Activated naive CD8-positive, alpha-beta T cell (primary cell): ENCODE measurements at regions not wholly inside any gene's neighbourhood (a gene's known extent, or its start where the extent isn't known, plus 50 kb on each side); places are given as distances from the start of the nearest gene placed in this dataset.

ENCODE experiments used
- H3K27ac Mint-ChIP-seq: one replicate; pipeline ENCODE4 v1.8.0; 2021; ENCODE audit warnings: mixed read lengths
- H3K27me3 Mint-ChIP-seq: one replicate; pipeline ENCODE4 v1.8.0; 2021; ENCODE audit warnings: mixed read lengths
- H3K36me3 Mint-ChIP-seq: one replicate; pipeline ENCODE4 v1.8.0; 2021; ENCODE audit warnings: mixed read lengths
- H3K4me1 Mint-ChIP-seq: one replicate; pipeline ENCODE4 v1.8.0; 2021; ENCODE audit warnings: low read depth, mixed read lengths
- H3K4me3 Mint-ChIP-seq: one replicate; pipeline ENCODE4 v1.8.0; 2021; ENCODE audit warnings: mild to moderate bottlenecking, mixed read lengths
- H3K9me3 Mint-ChIP-seq: one replicate; pipeline ENCODE4 v1.8.0; 2021; ENCODE audit warnings: low read depth, mixed read lengths

GRCh38 chr18:38453880-38454279 is 888.3 kb upstream of the CELF4 start:
- no peaks in the 10 kb centered on the region for H3K4me1 Mint-ChIP-seq
- no peak overlapping the region for H3K27ac Mint-ChIP-seq
- H3K9me3 Mint-ChIP-seq = no peaks in the 10 kb centered on the region
- no peaks in the 10 kb centered on the region for H3K27me3 Mint-ChIP-seq
- no peaks in the 10 kb centered on the region for H3K36me3 Mint-ChIP-seq
- H3K4me3 Mint-ChIP-seq = no peak overlapping the region

GRCh38 chr18:38450876-38451275 is 885.3 kb upstream of the CELF4 start:
- no peaks in the 10 kb centered on the region for H3K36me3 Mint-ChIP-seq
- H3K27ac Mint-ChIP-seq = no peak overlapping the region
- H3K4me3 Mint-ChIP-seq = no peak overlapping the region
- H3K4me1 Mint-ChIP-seq = no peaks in the 10 kb centered on the region
- no peaks in the 10 kb centered on the region for H3K27me3 Mint-ChIP-seq
- H3K9me3 Mint-ChIP-seq = no peaks in the 10 kb centered on the region

- Mint-ChIP-seq H3K36me3 (no peaks in the 10 kb centered on the region), H3K9me3 (no peaks in the 10 kb centered on the region), H3K27me3 (no peaks in the 10 kb centered on the region), H3K4me3 (no peak overlapping the region), H3K4me1 (no peaks in the 10 kb centered on the region), H3K27ac (no peak overlapping the region)
Measured at GRCh38 chr18:38445804-38446145, 880.2 kb upstream of the CELF4 start.

GRCh38 chr18:38444971-38445803 is 879.6 kb upstream of the CELF4 start:
- no peaks in the 10 kb centered on the region for H3K4me1 Mint-ChIP-seq
- H3K9me3 Mint-ChIP-seq = no peaks in the 10 kb centered on the region
- H3K27ac Mint-ChIP-seq = no peak overlapping the region
- no peak overlapping the region for H3K4me3 Mint-ChIP-seq
- H3K27me3 Mint-ChIP-seq = no peaks in the 10 kb centered on the region
- no peaks in the 10 kb centered on the region for H3K36me3 Mint-ChIP-seq

GRCh38 chr18:38427736-38428135 is 862.1 kb upstream of the CELF4 start:
- H3K4me1 Mint-ChIP-seq = no peaks in the 10 kb centered on the region
- H3K9me3 Mint-ChIP-seq = no peaks in the 10 kb centered on the region
- H3K4me3 Mint-ChIP-seq = no peak overlapping the region
- no peak overlapping the region for H3K27ac Mint-ChIP-seq
- no peaks in the 10 kb centered on the region for H3K27me3 Mint-ChIP-seq
- no peaks in the 10 kb centered on the region for H3K36me3 Mint-ChIP-seq

GRCh38 chr18:38427234-38427633 is 861.6 kb upstream of the CELF4 start:
- H3K9me3 Mint-ChIP-seq = no peaks in the 10 kb centered on the region
- no peak overlapping the region for H3K27ac Mint-ChIP-seq
- H3K27me3 Mint-ChIP-seq = no peaks in the 10 kb centered on the region
- no peaks in the 10 kb centered on the region for H3K4me1 Mint-ChIP-seq
- H3K4me3 Mint-ChIP-seq = no peak overlapping the region
- no peaks in the 10 kb centered on the region for H3K36me3 Mint-ChIP-seq

GRCh38 chr18:38421872-38422615 is 856.4 kb upstream of the CELF4 start:
- Mint-ChIP-seq H3K27ac (no peak overlapping the region), H3K4me1 (no peaks in the 10 kb centered on the region)

GRCh38 chr18:38421021-38421420 is 855.4 kb upstream of the CELF4 start:
- Mint-ChIP-seq H3K9me3 (no peaks in the 10 kb centered on the region), H3K27ac (no peak overlapping the region), H3K27me3 (no peaks in the 10 kb centered on the region), H3K4me1 (no peaks in the 10 kb centered on the region), H3K4me3 (no peak overlapping the region), H3K36me3 (no peaks in the 10 kb centered on the region)

More at GRCh38 chr18:38421872-38422615, 856.4 kb upstream of the CELF4 start:
- H3K9me3 Mint-ChIP-seq = no peaks in the 10 kb centered on the region
- no peak overlapping the region for H3K4me3 Mint-ChIP-seq
- no peaks in the 10 kb centered on the region for H3K27me3 Mint-ChIP-seq
- H3K36me3 Mint-ChIP-seq = no peaks in the 10 kb centered on the region

GRCh38 chr18:38420611-38421010 is 855.0 kb upstream of the CELF4 start:
- Mint-ChIP-seq H3K36me3 (no peaks in the 10 kb centered on the region), H3K9me3 (no peaks in the 10 kb centered on the region), H3K4me3 (no peak overlapping the region), H3K27ac (no peak overlapping the region), H3K4me1 (no peaks in the 10 kb centered on the region), H3K27me3 (no peaks in the 10 kb centered on the region)

GRCh38 chr18:38415811-38416210 is 850.2 kb upstream of the CELF4 start:
- H3K4me3 Mint-ChIP-seq = no peak overlapping the region
- H3K27ac Mint-ChIP-seq = no peak overlapping the region
- H3K9me3 Mint-ChIP-seq = no peaks in the 10 kb centered on the region
- no peaks in the 10 kb centered on the region for H3K4me1 Mint-ChIP-seq
- H3K27me3 Mint-ChIP-seq = no peaks in the 10 kb centered on the region
- H3K36me3 Mint-ChIP-seq = no peaks in the 10 kb centered on the region

GRCh38 chr18:38413193-38413592 is 847.6 kb upstream of the CELF4 start:
- H3K27me3 Mint-ChIP-seq = no peaks in the 10 kb centered on the region
- H3K9me3 Mint-ChIP-seq = no peaks in the 10 kb centered on the region

GRCh38 chr18:38406607-38407006 is 841.0 kb upstream of the CELF4 start:
- peaks cover 9% of the 10 kb centered on the region for H3K9me3 Mint-ChIP-seq
- no peaks in the 10 kb centered on the region for H3K36me3 Mint-ChIP-seq
- no peak overlapping the region for H3K27ac Mint-ChIP-seq

More at GRCh38 chr18:38413193-38413592, 847.6 kb upstream of the CELF4 start:
- no peak overlapping the region for H3K4me3 Mint-ChIP-seq
- no peaks in the 10 kb centered on the region for H3K4me1 Mint-ChIP-seq
- H3K27ac Mint-ChIP-seq = no peak overlapping the region
- H3K36me3 Mint-ChIP-seq = no peaks in the 10 kb centered on the region

GRCh38 chr18:38402509-38402908 is 836.9 kb upstream of the CELF4 start:
- H3K27ac Mint-ChIP-seq = no peak overlapping the region
- no peak overlapping the region for H3K4me3 Mint-ChIP-seq
- no peaks in the 10 kb centered on the region for H3K36me3 Mint-ChIP-seq
- H3K9me3 Mint-ChIP-seq = peaks cover 9% of the 10 kb centered on the region
- H3K4me1 Mint-ChIP-seq = no peaks in the 10 kb centered on the region
- no peaks in the 10 kb centered on the region for H3K27me3 Mint-ChIP-seq

More at GRCh38 chr18:38406607-38407006, 841.0 kb upstream of the CELF4 start:
- Mint-ChIP-seq H3K27me3 (no peaks in the 10 kb centered on the region), H3K4me3 (no peak overlapping the region), H3K4me1 (no peaks in the 10 kb centered on the region)

- H3K27ac Mint-ChIP-seq = no peak overlapping the region
- H3K36me3 Mint-ChIP-seq = no peaks in the 10 kb centered on the region
- no peaks in the 10 kb centered on the region for H3K4me1 Mint-ChIP-seq
- no peak overlapping the region for H3K4me3 Mint-ChIP-seq
- no peaks in the 10 kb centered on the region for H3K9me3 Mint-ChIP-seq
- H3K27me3 Mint-ChIP-seq = no peaks in the 10 kb centered on the region
Measured at GRCh38 chr18:38397094-38397493, 831.5 kb upstream of the CELF4 start.

GRCh38 chr18:38386146-38386545 is 820.5 kb upstream of the CELF4 start:
- H3K4me3 Mint-ChIP-seq = no peak overlapping the region
- H3K27ac Mint-ChIP-seq = no peak overlapping the region
- H3K36me3 Mint-ChIP-seq = no peaks in the 10 kb centered on the region
- no peaks in the 10 kb centered on the region for H3K9me3 Mint-ChIP-seq
- H3K4me1 Mint-ChIP-seq = no peaks in the 10 kb centered on the region
- H3K27me3 Mint-ChIP-seq = no peaks in the 10 kb centered on the region
